ENCODE measurements at regions not wholly inside any gene's neighbourhood (a gene's known extent, or its start where the extent isn't known, plus 50 kb on each side); places are given as distances from the start of the nearest gene placed in this dataset.

- no peaks in the 10 kb centered on the region for H3K4me1 ChIP-seq (ENCODE audit: insufficient read depth)
- no peaks in the 10 kb centered on the region for H3K79me2 ChIP-seq (ENCODE audit: insufficient read depth)
- no peak for DNase-seq
- no peaks in the 10 kb centered on the region for H4K20me1 ChIP-seq (ENCODE audit: insufficient read depth)
- WGBS, 2 experiments (ENCODE audit: low coverage in 1 of 2, low lambda C conversion rate in 2 of 2, missing lambda C conversion rate in 2 of 2), result 54 to 57% methylated on average over 10 of the region's 10 CpGs
- H3K27ac ChIP-seq, result no peak overlapping the region
- H3K36me3 ChIP-seq (ENCODE audit: low read depth), result no peaks in the 10 kb centered on the region
- TF ChIP-seq EZH2 (IDR thresholded peaks at IDR 0.05; ENCODE audit: insufficient read depth, poor library complexity, severe bottlenecking) (no peak), EZH2phosphoT487 (IDR thresholded peaks at IDR 0.05; ENCODE audit: insufficient read depth, low read depth) (no peak)
- no peaks in the 10 kb centered on the region for H3F3A ChIP-seq (ENCODE audit: insufficient read depth)
- peaks cover 4% of the 10 kb centered on the region for H3K9me3 ChIP-seq (ENCODE audit: low read depth)
- no peaks in the 10 kb centered on the region for H3K27me3 ChIP-seq (replicated peaks; ENCODE audit: insufficient read depth)
- H3K9me2 ChIP-seq (ENCODE audit: insufficient read depth), result no peaks in the 10 kb centered on the region
- no peak overlapping the region for H3K9ac ChIP-seq
- in situ Hi-C loops (cut with MboI), result no loop called here
- H3K4me2 ChIP-seq (ENCODE audit: unreplicated experiment), result no peak overlapping the region
- no peak overlapping the region for H2AFZ ChIP-seq
- H3K4me3 ChIP-seq, result no peak overlapping the region
These were observed 231.3 kb downstream of the FOXD2 start for GRCh38 chr1:47669081-47669585.

DNA sequence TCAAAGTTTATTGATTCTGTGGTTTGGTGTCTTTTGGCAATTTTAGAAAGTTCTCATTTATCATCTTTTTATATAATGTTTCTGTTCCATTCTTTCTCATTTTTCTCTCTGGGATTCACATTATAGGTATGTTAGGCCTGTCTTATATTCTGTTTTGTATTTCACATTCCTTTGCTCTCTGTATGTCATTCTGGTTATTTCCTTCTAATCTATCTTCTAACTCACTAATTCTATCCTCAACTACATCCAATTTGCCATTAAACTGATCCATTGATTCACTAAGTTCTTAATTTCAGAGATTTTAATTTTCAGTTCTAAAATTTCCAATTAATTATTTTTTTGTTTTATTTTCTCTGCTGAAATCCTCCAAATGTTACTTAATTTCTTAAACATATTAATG, 234.8 kb downstream of the FOXD2 start:
- TF ChIP-seq EZH2 (IDR thresholded peaks at IDR 0.05; ENCODE audit: insufficient read depth, poor library complexity, severe bottlenecking), result no peak
- no peak for TF ChIP-seq EZH2phosphoT487 (IDR thresholded peaks at IDR 0.05; ENCODE audit: insufficient read depth, low read depth)
- DNase-seq, result no peak
- in situ Hi-C loops (cut with MboI), result no loop called here

GRCh38 chr1:47674189-47674588, 236.3 kb downstream of the FOXD2 start:
- Histone ChIP-seq H3K4me1 (ENCODE audit: insufficient read depth) (no peaks in the 10 kb centered on the region), H3K9ac (no peak overlapping the region), H3K36me3 (ENCODE audit: low read depth) (no peaks in the 10 kb centered on the region), H3F3A (ENCODE audit: insufficient read depth) (no peaks in the 10 kb centered on the region), H2AFZ (no peak overlapping the region), H3K4me3 (no peak overlapping the region), H3K9me2 (ENCODE audit: insufficient read depth) (no peaks in the 10 kb centered on the region), H4K20me1 (ENCODE audit: insufficient read depth) (no peaks in the 10 kb centered on the region), H3K9me3 (ENCODE audit: low read depth) (peaks cover 4% of the 10 kb centered on the region), H3K4me2 (ENCODE audit: unreplicated experiment) (no peak overlapping the region), H3K27ac (no peak overlapping the region), H3K79me2 (ENCODE audit: insufficient read depth) (no peaks in the 10 kb centered on the region), H3K27me3 (replicated peaks; ENCODE audit: insufficient read depth) (no peaks in the 10 kb centered on the region)
- TF ChIP-seq EZH2 (IDR thresholded peaks at IDR 0.05; ENCODE audit: insufficient read depth, poor library complexity, severe bottlenecking), result no peak
- no peak for TF ChIP-seq EZH2phosphoT487 (IDR thresholded peaks at IDR 0.05; ENCODE audit: insufficient read depth, low read depth)
- in situ Hi-C loops (cut with MboI), result no loop called here
- DNase-seq, result no peak

More for the DNA sequence above, 234.8 kb downstream of the FOXD2 start:
- no peaks in the 10 kb centered on the region for H3K4me1 ChIP-seq (ENCODE audit: insufficient read depth)
- H3K4me3 ChIP-seq, result no peak overlapping the region
- no peaks in the 10 kb centered on the region for H3K79me2 ChIP-seq (ENCODE audit: insufficient read depth)
- peaks cover 4% of the 10 kb centered on the region for H3K9me3 ChIP-seq (ENCODE audit: low read depth)
- H4K20me1 ChIP-seq (ENCODE audit: insufficient read depth), result no peaks in the 10 kb centered on the region
- no peaks in the 10 kb centered on the region for H3K36me3 ChIP-seq (ENCODE audit: low read depth)
- no peak overlapping the region for H3K9ac ChIP-seq
- H3K9me2 ChIP-seq (ENCODE audit: insufficient read depth), result no peaks in the 10 kb centered on the region
- H3K4me2 ChIP-seq (ENCODE audit: unreplicated experiment), result no peak overlapping the region
- H3K27me3 ChIP-seq (replicated peaks; ENCODE audit: insufficient read depth), result no peaks in the 10 kb centered on the region
- H3F3A ChIP-seq (ENCODE audit: insufficient read depth), result no peaks in the 10 kb centered on the region
- H3K27ac ChIP-seq, result no peak overlapping the region
- no peak overlapping the region for H2AFZ ChIP-seq

DNA sequence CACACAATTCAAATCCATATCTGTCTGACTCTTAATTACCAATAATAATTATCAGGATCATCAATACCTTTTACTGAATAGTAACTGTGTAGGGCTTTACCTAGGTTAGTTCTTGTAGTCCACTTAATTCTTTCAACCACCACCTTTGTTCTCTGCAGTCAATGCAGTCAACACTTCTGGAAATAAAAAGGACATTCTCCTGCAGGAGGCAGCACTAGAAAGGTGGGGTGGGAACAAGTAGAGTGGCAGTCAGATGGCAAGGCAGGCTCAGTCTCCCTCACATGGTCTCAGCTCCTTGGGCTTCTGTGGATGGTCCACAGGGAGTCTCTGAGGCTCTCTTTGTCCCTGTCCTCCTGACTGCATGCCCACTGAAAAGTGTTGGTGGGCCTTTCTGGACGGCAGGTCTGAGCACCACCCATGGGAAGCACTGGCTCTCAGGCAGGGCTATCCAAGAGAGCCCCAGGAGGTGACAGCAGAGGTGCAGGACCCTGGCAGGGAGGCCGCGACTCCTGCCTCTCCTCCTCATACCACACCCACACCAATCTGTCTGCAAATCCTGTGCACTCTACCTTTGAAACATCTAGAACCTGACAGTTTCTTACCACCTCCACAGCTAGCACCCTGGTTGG, 237.3 kb downstream of the FOXD2 start:
- in situ Hi-C loops (cut with MboI), result no loop called here

DNA sequence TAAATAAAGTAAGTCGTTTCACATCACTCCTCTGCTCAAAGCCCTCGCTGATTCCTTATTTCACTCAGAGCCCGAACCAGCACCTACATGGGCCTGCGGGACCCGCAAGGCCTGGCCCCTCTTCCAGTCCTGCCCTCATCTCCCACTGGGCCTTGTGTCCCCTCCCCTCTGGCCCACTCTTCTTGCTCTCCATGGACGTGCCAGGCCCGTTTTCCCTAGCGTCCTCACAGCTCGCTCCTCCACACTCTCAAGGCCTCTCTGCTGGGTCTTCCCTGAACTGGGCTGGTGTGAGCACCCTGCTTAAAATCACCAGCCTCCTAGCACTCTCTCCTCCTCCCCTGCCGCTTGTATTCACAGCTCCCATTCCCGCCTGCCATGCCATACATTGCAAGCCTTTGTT, 237.9 kb downstream of the FOXD2 start:
- no peak overlapping the region for H3K4me3 ChIP-seq
- TF ChIP-seq EZH2phosphoT487 (IDR thresholded peaks at IDR 0.05; ENCODE audit: insufficient read depth, low read depth), result no peak
- no peak for TF ChIP-seq EZH2 (IDR thresholded peaks at IDR 0.05; ENCODE audit: insufficient read depth, poor library complexity, severe bottlenecking)
- 75% methylated on average over 11 of the region's 11 CpGs for WGBS, 2 experiments (ENCODE audit: low coverage in 1 of 2, low lambda C conversion rate in 2 of 2, missing lambda C conversion rate in 2 of 2)

More for the DNA sequence above, 237.3 kb downstream of the FOXD2 start:
- DNase-seq, result no peak
- Histone ChIP-seq H3F3A (ENCODE audit: insufficient read depth) (no peaks in the 10 kb centered on the region), H4K20me1 (ENCODE audit: insufficient read depth) (no peaks in the 10 kb centered on the region), H3K4me1 (ENCODE audit: insufficient read depth) (no peaks in the 10 kb centered on the region), H3K27me3 (replicated peaks; ENCODE audit: insufficient read depth) (no peaks in the 10 kb centered on the region), H3K9me3 (ENCODE audit: low read depth) (peaks cover 4% of the 10 kb centered on the region), H3K9ac (no peak overlapping the region), H3K4me3 (no peak overlapping the region), H2AFZ (no peak overlapping the region), H3K9me2 (ENCODE audit: insufficient read depth) (no peaks in the 10 kb centered on the region), H3K27ac (no peak overlapping the region), H3K79me2 (ENCODE audit: insufficient read depth) (no peaks in the 10 kb centered on the region), H3K4me2 (ENCODE audit: unreplicated experiment) (no peak overlapping the region), H3K36me3 (ENCODE audit: low read depth) (no peaks in the 10 kb centered on the region)
- TF ChIP-seq EZH2phosphoT487 (IDR thresholded peaks at IDR 0.05; ENCODE audit: insufficient read depth, low read depth) (no peak), EZH2 (IDR thresholded peaks at IDR 0.05; ENCODE audit: insufficient read depth, poor library complexity, severe bottlenecking) (no peak)
- WGBS, 2 experiments (ENCODE audit: low coverage in 1 of 2, low lambda C conversion rate in 2 of 2, missing lambda C conversion rate in 2 of 2), result 62 to 77% methylated on average over 3 of the region's 3 CpGs

More for the DNA sequence above, 237.9 kb downstream of the FOXD2 start:
- Histone ChIP-seq H3K9me2 (ENCODE audit: insufficient read depth) (no peaks in the 10 kb centered on the region), H3F3A (ENCODE audit: insufficient read depth) (no peaks in the 10 kb centered on the region), H2AFZ (no peak overlapping the region), H3K9ac (no peak overlapping the region), H3K4me1 (ENCODE audit: insufficient read depth) (no peaks in the 10 kb centered on the region), H3K27ac (no peak overlapping the region), H3K9me3 (ENCODE audit: low read depth) (peaks cover 4% of the 10 kb centered on the region), H3K27me3 (replicated peaks; ENCODE audit: insufficient read depth) (no peaks in the 10 kb centered on the region), H4K20me1 (ENCODE audit: insufficient read depth) (no peaks in the 10 kb centered on the region), H3K79me2 (ENCODE audit: insufficient read depth) (no peaks in the 10 kb centered on the region), H3K36me3 (ENCODE audit: low read depth) (no peaks in the 10 kb centered on the region), H3K4me2 (ENCODE audit: unreplicated experiment) (no peak overlapping the region)
- DNase-seq, result no peak
- in situ Hi-C loops (cut with MboI), result no loop called here
